Breast epithelium (tissue), 3 donors: ENCODE measurements at regions not wholly inside any gene's neighbourhood (a gene's known extent, or its start where the extent isn't known, plus 50 kb on each side); places are given as distances from the start of the nearest gene placed in this dataset.

Experiments
- POLR2A ChIP-seq: fragments of 450-650 bp; IDR thresholded peaks from one replicate; pipeline ENCODE4 v1.6.1; 2016; ENCODE audit warnings: antibody characterized with exemption, mild to moderate bottlenecking, moderate library complexity
- POLR2AphosphoS5 ChIP-seq, 3 donors: sonication (generic); formaldehyde crosslinking; IDR thresholded peaks; one replicate each; pipeline ENCODE4 v1.6.1; 2017; ENCODE audit warnings: antibody characterized with exemption in 3 of 3
- TF ChIP-seq, protein P1 (sequence below), 3 donors: fragments of 450-650 bp; IDR thresholded peaks; one replicate each; pipeline ENCODE4 v1.5.1; 2016 to 2017; ENCODE audit warnings: antibody characterized with exemption in 3 of 3, mild to moderate bottlenecking in 3 of 3, moderate library complexity in 3 of 3

DNA sequence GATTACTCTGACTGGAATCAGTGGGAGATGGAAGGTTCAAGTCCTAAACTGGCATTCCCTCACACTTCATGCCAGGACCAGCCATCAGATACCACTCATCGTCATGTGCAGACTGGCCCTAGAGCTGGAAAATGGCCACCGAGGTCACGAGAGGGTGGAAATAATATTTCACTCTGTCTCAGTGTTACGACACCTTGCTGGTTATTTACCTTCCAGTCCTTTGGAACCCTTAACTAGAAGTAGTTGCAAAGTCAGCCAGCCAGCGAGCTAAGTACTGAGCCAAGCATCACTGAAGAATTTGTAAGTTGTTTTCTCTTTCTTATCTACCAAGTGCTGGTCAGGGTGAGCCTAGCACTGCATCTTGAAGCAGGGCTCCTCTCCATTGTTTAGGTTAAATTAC, 309.9 kb upstream of the RASGRP1 start:
- TF ChIP-seq, protein P1, sequence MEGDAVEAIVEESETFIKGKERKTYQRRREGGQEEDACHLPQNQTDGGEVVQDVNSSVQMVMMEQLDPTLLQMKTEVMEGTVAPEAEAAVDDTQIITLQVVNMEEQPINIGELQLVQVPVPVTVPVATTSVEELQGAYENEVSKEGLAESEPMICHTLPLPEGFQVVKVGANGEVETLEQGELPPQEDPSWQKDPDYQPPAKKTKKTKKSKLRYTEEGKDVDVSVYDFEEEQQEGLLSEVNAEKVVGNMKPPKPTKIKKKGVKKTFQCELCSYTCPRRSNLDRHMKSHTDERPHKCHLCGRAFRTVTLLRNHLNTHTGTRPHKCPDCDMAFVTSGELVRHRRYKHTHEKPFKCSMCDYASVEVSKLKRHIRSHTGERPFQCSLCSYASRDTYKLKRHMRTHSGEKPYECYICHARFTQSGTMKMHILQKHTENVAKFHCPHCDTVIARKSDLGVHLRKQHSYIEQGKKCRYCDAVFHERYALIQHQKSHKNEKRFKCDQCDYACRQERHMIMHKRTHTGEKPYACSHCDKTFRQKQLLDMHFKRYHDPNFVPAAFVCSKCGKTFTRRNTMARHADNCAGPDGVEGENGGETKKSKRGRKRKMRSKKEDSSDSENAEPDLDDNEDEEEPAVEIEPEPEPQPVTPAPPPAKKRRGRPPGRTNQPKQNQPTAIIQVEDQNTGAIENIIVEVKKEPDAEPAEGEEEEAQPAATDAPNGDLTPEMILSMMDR (IDR thresholded peaks at IDR 0.05): no peak
- TF ChIP-seq POLR2A (no peak), POLR2AphosphoS5 (IDR thresholded peaks at IDR 0.05) (no peak)
